ENCODE measurements at regions not wholly inside any gene's neighbourhood (a gene's known extent, or its start where the extent isn't known, plus 50 kb on each side); places are given as distances from the start of the nearest gene placed in this dataset.

GRCh38 chr1:5265438-5266075 is 611.1 kb downstream of the AJAP1 start:
- no peak for TF ChIP-seq CTCF (IDR thresholded peaks at IDR 0.05)
- TF ChIP-seq EP300 (IDR thresholded peaks at IDR 0.05) = no peak
- no peak for TF ChIP-seq POLR2A (IDR thresholded peaks at IDR 0.05)
